Fibroblast of lung (primary cell): ENCODE measurements at regions not wholly inside any gene's neighbourhood (a gene's known extent, or its start where the extent isn't known, plus 50 kb on each side); places are given as distances from the start of the nearest gene placed in this dataset.

Experiments
- EZH2 ChIP-seq: IDR thresholded peaks from 2 replicates; pipeline ENCODE4 v1.5.1; 2012; ENCODE audit warnings: low read length, control low read depth, mild to moderate bottlenecking; ENCODE audit errors: missing control alignments
- TF ChIP-seq, protein P1 (sequence below), 2 donors: IDR thresholded peaks in 1 of 2; conservative IDR thresholded peaks in 1 of 2; 1 replicate in 1 of 2; 2 replicates in 1 of 2; pipeline ENCODE4 v1.5.1; 2011 to 2012; ENCODE audit warnings: low read length in 2 of 2, control low read depth in 1 of 2, inconsistent platforms in 1 of 2, low read depth in 1 of 2, mild to moderate bottlenecking in 1 of 2

DNA sequence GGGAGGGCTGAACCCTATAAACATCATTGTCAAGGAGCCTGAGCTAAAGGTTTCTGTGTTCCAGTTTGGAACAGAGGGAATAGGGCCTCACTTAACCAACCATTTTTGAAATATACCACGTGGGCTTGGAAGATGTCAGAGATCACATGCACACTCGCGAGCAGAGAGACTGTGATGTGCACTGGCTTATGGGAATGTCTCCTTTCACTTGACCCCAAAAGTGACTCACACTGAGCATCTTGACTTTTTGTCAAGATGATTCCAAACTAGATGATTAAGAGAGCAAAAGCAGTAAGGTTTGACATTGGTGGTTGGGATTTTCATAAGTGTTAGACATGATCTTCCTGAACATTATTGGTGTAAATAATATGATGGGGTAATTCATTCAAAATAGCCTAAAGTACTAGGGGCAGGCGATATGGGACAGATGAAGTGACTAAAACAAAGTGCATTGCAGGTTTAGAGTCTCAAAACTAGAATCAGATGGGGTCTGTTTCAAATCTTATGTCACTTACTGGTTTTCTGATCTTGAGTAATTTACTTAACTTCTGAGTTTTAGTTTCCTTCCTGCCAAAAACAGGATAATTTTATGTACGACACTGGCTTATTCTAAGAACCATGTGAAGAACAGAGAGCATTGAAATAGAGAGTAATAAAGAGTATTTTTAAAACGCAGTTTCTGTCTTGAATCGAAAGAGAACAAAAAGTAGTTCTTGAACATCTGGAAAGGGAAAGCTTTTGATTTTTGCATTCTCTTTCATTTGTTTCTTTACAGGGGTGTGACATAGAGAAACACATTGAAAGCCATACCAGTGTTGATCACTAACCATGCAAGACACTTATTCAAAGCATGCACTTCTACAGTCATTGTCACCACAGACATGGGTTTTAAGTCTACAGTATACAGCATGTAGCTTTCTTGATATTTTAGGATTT lies 383.0 kb downstream of the DIRAS2 start:
- TF ChIP-seq, protein P1, sequence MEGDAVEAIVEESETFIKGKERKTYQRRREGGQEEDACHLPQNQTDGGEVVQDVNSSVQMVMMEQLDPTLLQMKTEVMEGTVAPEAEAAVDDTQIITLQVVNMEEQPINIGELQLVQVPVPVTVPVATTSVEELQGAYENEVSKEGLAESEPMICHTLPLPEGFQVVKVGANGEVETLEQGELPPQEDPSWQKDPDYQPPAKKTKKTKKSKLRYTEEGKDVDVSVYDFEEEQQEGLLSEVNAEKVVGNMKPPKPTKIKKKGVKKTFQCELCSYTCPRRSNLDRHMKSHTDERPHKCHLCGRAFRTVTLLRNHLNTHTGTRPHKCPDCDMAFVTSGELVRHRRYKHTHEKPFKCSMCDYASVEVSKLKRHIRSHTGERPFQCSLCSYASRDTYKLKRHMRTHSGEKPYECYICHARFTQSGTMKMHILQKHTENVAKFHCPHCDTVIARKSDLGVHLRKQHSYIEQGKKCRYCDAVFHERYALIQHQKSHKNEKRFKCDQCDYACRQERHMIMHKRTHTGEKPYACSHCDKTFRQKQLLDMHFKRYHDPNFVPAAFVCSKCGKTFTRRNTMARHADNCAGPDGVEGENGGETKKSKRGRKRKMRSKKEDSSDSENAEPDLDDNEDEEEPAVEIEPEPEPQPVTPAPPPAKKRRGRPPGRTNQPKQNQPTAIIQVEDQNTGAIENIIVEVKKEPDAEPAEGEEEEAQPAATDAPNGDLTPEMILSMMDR (conservative IDR thresholded peaks at IDR 0.05 in 1 of 2, IDR thresholded peaks at IDR 0.05 in 1 of 2; ENCODE audit: low read depth in 1 of 2, low read length in 2 of 2): no peak
- no peak for TF ChIP-seq EZH2
